Erythroblast (primary cell): ENCODE measurements at regions not wholly inside any gene's neighbourhood (a gene's known extent, or its start where the extent isn't known, plus 50 kb on each side); places are given as distances from the start of the nearest gene placed in this dataset.
"Not testable (repeated sequence)": the region's sequence is repeated elsewhere in the genome, so short reads cannot be mapped to it uniquely, and the experiment has no call there.

Experiments
- GATA1 ChIP-seq: IDR thresholded peaks from 2 replicates; pipeline ENCODE4 v1.6.1; 2011; ENCODE audit warnings: low read depth, mild to moderate bottlenecking, control low read depth, low read length, moderate library complexity
- POLR2A ChIP-seq: IDR thresholded peaks from 2 replicates; pipeline ENCODE4 v1.6.1; 2011; ENCODE audit warnings: mild to moderate bottlenecking, low read length

DNA sequence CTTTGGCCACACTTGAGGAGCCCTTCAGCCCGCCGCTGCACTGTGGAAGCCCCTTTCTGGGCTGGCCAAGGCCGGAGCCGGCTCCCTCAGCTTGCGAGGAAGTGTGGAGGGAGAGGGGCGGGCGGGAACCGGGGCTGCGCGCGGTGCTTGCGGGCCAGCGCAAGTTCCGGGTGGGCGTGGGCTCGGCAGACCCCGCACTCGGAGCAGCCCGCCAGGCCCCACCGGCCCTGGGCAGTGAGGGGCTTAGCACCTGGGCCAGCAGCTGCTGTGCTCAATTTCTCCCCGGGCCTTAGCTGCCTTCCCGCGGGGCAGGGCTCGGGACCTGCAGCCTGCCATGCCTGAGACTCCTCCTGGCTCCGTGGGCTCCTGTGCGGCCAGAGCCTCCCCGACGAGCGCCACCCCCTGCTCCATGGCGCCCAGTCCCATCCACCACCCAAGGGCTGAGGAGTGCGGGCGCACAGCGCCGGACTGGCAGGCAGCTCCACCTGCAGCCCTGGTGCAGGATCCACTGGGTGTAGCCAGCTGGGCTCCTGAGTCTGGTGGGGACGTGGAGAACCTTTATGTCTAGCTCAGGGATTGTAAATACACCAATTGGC, 129.2 kb downstream of the MRPL14 start:
- not testable (repeated sequence) for TF ChIP-seq POLR2A, GATA1
